ENCODE measurements at regions not wholly inside any gene's neighbourhood (a gene's known extent, or its start where the extent isn't known, plus 50 kb on each side); places are given as distances from the start of the nearest gene placed in this dataset.

GRCh38 chr2:105674859-105675541, 69.7 kb upstream of the NCK2 start:
- Mint-ChIP-seq H3K4me1 (ENCODE audit: low read depth) (no peaks in the 10 kb centered on the region), H3K9me3 (no peaks in the 10 kb centered on the region), H3K36me3 (ENCODE audit: low read depth) (no peaks in the 10 kb centered on the region), H3K27ac (no peak overlapping the region), H3K27me3 (ENCODE audit: insufficient read depth) (peaks cover 17% of the 10 kb centered on the region), H3K4me3 (no peak overlapping the region)
- no peak for DNase-seq
- TF ChIP-seq CTCF (IDR thresholded peaks at IDR 0.05), result no peak

DNA sequence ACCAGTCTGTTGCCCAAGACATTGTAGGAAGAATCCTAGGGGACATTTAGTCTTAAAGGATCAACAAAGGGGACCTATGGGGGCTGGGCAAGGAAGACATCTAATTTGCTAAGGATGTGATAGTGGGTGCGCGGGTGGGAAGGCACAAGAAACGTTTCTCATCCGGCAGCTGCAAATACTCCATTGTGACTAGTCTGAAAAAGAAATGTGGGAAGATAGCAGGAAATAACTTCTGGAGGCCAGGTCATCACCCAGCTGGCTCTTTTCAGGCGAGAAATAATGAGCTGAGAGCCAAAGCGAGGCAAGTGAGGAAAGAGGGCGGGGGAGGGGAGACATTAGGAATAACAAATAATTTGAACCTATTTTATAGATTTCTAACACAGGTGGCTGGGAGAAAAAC, 70.3 kb upstream of the NCK2 start:
- Mint-ChIP-seq H3K36me3 (ENCODE audit: low read depth) (no peaks in the 10 kb centered on the region), H3K4me1 (ENCODE audit: low read depth) (no peaks in the 10 kb centered on the region), H3K4me3 (no peak overlapping the region), H3K27ac (no peak overlapping the region), H3K9me3 (no peaks in the 10 kb centered on the region), H3K27me3 (ENCODE audit: insufficient read depth) (peaks cover 17% of the 10 kb centered on the region)
- DNase-seq, result no peak
- TF ChIP-seq CTCF (IDR thresholded peaks at IDR 0.05), result no peak

DNA sequence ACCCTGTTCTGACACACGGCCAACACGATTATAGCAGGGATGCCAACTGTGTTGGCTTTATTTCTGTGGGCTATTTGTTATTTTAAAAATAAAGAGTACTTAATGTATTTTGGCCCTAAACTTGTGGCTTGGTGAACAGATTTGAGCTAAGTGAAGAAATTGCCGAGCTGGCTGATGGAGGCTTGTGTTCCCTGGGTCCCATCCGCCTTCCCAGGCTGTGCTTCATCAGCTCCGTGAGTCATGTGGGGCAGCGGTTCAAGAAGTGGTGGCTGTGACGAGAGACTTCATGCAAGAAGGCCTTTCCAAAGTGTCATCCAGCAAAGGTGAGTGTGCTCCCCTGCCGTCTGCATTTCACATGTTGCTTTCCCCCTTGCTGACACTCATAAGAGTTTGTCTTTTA, 73.6 kb upstream of the NCK2 start:
- no peak overlapping the region for H3K27ac Mint-ChIP-seq
- H3K4me3 Mint-ChIP-seq, result no peak overlapping the region
- H3K36me3 Mint-ChIP-seq (ENCODE audit: low read depth), result no peaks in the 10 kb centered on the region
- no peak for DNase-seq
- TF ChIP-seq CTCF (IDR thresholded peaks at IDR 0.05), result no peak
- H3K4me1 Mint-ChIP-seq (ENCODE audit: low read depth), result no peaks in the 10 kb centered on the region
- H3K27me3 Mint-ChIP-seq (ENCODE audit: insufficient read depth), result peaks cover 8% of the 10 kb centered on the region
- peaks cover 1% of the 10 kb centered on the region; the same call in 1 of the 2 replicates for H3K9me3 Mint-ChIP-seq

DNA sequence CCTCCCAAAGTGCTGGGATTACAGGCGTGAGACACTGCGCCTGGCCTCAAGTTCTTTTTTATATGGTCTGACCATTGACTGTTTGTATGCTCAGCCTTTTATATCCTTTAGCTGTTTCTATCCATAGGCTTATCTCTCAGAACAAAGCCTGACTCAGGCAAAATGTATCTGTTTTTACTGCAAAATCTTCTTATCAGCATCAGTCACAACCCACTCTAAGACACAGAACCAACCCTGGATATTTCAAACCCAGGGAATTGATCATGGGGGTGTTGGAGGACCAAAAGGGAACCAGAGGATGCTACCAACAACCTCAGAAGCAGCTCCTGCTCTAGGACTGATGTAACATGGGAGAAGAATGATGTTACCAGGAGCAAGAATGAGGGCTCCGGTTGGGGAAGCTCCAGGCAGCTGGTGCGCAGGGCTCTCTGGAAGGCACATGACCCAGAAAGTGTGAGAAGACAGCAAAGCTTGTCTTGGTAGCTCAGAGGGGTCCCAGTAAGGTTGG, 75.3 kb upstream of the NCK2 start:
- H3K4me3 Mint-ChIP-seq, result no peak overlapping the region
- H3K4me1 Mint-ChIP-seq (ENCODE audit: low read depth), result no peaks in the 10 kb centered on the region
- H3K27me3 Mint-ChIP-seq (ENCODE audit: insufficient read depth), result no peaks in the 10 kb centered on the region; the same call in 1 of the 2 replicates
- H3K36me3 Mint-ChIP-seq (ENCODE audit: low read depth), result no peaks in the 10 kb centered on the region; the same call in 1 of the 2 replicates
- TF ChIP-seq CTCF (IDR thresholded peaks at IDR 0.05), result no peak
- H3K9me3 Mint-ChIP-seq, result peaks cover 14% of the 10 kb centered on the region
- DNase-seq, result no peak
- H3K27ac Mint-ChIP-seq, result no peak overlapping the region

DNA sequence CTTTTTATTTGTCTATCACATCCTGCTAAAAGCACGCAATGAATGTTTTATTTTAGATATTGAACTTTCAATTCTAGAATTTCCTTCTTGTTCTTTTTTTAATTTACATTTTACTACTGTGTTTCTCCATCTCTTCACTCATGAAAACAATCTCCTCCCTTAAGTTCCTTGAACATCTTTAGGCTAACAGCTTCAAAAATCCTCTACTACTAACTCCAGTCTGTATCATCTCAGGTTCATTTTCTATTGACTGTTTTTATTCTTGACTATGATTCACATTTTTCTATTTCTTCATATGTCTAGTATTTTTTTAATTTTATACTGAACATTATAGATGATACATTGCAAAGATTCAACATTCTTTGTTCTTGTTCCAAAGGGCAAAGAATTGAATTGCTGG, 79.2 kb upstream of the NCK2 start:
- DNase-seq, result no peak
- Mint-ChIP-seq H3K4me1 (ENCODE audit: low read depth) (peaks cover 3% of the 10 kb centered on the region; the same call in 1 of the 2 replicates), H3K27me3 (ENCODE audit: insufficient read depth) (no peaks in the 10 kb centered on the region; the same call in 1 of the 2 replicates), H3K9me3 (peaks cover 14% of the 10 kb centered on the region), H3K27ac (no peak overlapping the region), H3K36me3 (ENCODE audit: low read depth) (no peaks in the 10 kb centered on the region; the same call in 1 of the 2 replicates), H3K4me3 (no peak overlapping the region)
- no peak for TF ChIP-seq CTCF (IDR thresholded peaks at IDR 0.05)
